ENCODE measurements at regions not wholly inside any gene's neighbourhood (a gene's known extent, or its start where the extent isn't known, plus 50 kb on each side); places are given as distances from the start of the nearest gene placed in this dataset.
"Not testable (repeated sequence)": the region's sequence is repeated elsewhere in the genome, so short reads cannot be mapped to it uniquely, and the experiment has no call there.

DNA sequence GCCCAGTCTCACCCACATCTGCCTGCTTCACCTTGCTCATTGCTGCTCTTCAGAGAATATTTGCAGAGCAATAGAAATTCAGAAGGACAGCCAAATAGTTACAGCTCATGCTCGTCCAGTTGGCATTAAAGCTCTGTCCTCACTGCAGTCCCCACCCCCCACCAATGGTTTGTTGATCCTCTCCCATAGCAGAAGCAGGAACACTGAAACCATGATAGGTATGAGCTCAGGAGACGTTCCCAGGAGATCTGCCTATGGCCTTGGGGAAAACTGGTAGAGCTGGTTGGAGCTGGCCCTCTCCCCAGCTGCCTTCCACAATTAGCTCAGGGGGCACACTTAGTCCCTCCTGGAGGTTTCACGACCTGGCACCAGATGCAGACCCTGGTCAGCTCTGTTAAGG is 68.6 kb upstream of the KMT2C start:
- no peak for DNase-seq

GRCh38 chr7:152502813-152503790 is 67.3 kb upstream of the KMT2C start:
- no peak for DNase-seq

- DNase-seq: no peak
These were observed 65.7 kb upstream of the KMT2C start for GRCh38 chr7:152501506-152501905.

DNA sequence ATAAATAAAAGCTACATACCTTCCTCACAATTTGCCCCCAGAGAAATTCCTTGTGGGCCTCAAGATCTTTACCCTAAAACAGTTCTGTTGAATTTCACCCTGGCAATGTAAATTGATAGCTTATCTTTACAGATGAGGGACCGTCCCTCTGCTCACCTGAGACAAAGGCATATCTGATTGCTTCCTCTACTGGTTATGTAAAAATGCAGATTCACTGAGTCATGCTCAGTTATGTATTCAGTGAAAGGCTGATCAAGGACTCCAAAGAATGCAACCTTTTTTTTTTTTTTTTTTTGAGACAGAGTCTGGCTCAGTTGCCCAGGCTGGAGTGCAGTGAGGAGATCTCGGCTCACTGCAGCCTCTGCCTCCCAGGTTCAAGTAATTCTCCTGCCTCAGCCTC is 64.2 kb upstream of the KMT2C start:
- DNase-seq: not testable (repeated sequence)

DNA sequence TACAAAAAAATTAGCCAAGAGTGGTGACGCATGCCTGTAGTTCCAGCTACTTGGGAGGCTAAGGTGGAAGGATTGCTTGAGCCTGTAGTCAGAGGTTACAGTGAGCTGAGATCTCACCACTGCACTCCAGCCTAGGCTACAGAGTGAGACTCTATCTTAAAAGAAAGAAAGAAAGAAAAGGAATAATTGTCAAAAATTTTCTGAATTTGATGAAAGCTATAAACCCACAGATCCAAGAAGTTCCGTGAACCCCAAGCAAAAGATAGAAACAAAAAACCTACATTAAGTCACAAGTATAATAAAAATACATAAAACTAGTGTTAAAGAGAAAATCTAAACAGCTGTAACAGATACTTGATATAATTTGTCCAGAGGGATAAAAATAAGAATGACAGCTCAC is 60.1 kb upstream of the KMT2C start:
- no peak for DNase-seq

DNA sequence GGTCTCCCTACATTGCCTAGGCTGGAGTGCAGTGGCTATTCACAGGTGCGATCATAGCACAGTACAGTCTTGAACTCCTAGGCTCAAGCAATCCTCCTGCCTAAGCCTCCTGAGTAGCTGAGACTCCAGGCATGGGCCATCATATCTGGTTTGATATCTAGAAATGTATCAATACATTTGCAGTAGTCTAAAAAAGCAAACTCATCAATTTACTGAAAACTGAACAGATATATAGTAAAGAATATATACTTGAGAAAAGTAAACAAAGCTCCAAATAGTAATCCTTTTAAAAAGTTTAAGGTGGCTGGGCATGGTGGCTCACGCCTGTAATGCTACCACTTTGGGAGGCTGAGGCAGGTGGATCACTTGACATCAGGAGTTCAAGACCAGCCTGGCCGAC is 57.1 kb upstream of the KMT2C start:
- DNase-seq: no peak

- DNase-seq: no peak
These were observed 53.2 kb upstream of the KMT2C start for GRCh38 chr7:152489044-152489443.

- no peak for DNase-seq
These were observed 51.2 kb upstream of the KMT2C start for GRCh38 chr7:152486968-152487367.

- DNase-seq: no peak
These were observed 50.0 kb upstream of the KMT2C start for GRCh38 chr7:152485826-152486225.
